ENCODE measurements at regions not wholly inside any gene's neighbourhood (a gene's known extent, or its start where the extent isn't known, plus 50 kb on each side); places are given as distances from the start of the nearest gene placed in this dataset.
"Not testable (repeated sequence)": the region's sequence is repeated elsewhere in the genome, so short reads cannot be mapped to it uniquely, and the experiment has no call there.

DNA sequence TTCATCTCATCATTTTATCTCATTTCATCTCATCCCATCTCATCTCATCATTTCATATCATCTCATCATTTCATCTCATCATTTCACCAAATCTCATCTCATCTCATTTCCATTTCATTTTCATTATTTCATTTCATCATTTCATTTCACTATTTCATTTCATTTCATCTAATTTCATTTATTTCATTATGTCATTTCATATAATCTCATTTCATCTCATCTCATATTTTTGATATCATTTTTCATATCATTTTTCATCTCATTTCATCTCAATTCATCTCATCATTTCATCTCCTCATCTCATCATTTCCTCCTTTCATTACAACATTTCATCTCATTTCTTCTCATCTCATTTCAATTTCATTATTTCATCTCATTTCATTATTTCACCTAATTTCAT is 2866.8 kb downstream of the RPIA start:
- TF ChIP-seq, protein P1, sequence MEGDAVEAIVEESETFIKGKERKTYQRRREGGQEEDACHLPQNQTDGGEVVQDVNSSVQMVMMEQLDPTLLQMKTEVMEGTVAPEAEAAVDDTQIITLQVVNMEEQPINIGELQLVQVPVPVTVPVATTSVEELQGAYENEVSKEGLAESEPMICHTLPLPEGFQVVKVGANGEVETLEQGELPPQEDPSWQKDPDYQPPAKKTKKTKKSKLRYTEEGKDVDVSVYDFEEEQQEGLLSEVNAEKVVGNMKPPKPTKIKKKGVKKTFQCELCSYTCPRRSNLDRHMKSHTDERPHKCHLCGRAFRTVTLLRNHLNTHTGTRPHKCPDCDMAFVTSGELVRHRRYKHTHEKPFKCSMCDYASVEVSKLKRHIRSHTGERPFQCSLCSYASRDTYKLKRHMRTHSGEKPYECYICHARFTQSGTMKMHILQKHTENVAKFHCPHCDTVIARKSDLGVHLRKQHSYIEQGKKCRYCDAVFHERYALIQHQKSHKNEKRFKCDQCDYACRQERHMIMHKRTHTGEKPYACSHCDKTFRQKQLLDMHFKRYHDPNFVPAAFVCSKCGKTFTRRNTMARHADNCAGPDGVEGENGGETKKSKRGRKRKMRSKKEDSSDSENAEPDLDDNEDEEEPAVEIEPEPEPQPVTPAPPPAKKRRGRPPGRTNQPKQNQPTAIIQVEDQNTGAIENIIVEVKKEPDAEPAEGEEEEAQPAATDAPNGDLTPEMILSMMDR (IDR thresholded peaks at IDR 0.05; ENCODE audit: insufficient read depth, low read depth, low read length): not testable (repeated sequence)
- not testable (repeated sequence) for TF ChIP-seq EZH2 (IDR thresholded peaks at IDR 0.05; ENCODE audit: insufficient read depth, low read length)
